Activated B cell treated with CpG ODN at 0.5 μM for 24 hours (primary cell): ENCODE measurements at regions not wholly inside any gene's neighbourhood (a gene's known extent, or its start where the extent isn't known, plus 50 kb on each side); places are given as distances from the start of the nearest gene placed in this dataset.

Experiments used
- ATAC-seq: fragments of 200-7000 bp; cut with Tn5 transposase; one replicate; pipeline ENCODE4 v1.10.0; 2021; ENCODE audit warnings: low read depth, mild to moderate bottlenecking, moderate library complexity
- CTCF ChIA-PET: fragments of 350-600 bp; sonication (Branson Sonifier 250); formaldehyde crosslinking; loops from one replicate; lab custom pipeline; 2021; ENCODE audit warnings: antibody characterized with exemption; lab: Charles Lee
- POLR2A ChIA-PET: fragments of 350-600 bp; sonication (Branson Sonifier 250); formaldehyde crosslinking; loops from one replicate; lab custom pipeline; 2021; ENCODE audit warnings: antibody characterized with exemption; lab: Charles Lee
- DNase-seq: peaks from one replicate; pipeline ENCODE4 v3.0.0; 2022
- H3K27ac Mint-ChIP-seq: one replicate; pipeline ENCODE4 v1.8.0; 2020; ENCODE audit warnings: mixed read lengths
- H3K27me3 Mint-ChIP-seq: one replicate; pipeline ENCODE4 v1.8.0; 2021; ENCODE audit warnings: mixed read lengths
- H3K36me3 Mint-ChIP-seq: one replicate; pipeline ENCODE4 v1.8.0; 2021; ENCODE audit warnings: low read depth, mixed read lengths
- H3K4me1 Mint-ChIP-seq: one replicate; pipeline ENCODE4 v1.8.0; 2021; ENCODE audit warnings: mixed read lengths
- H3K4me3 Mint-ChIP-seq: one replicate; pipeline ENCODE4 v1.8.0; 2020; ENCODE audit warnings: mild to moderate bottlenecking, mixed read lengths
- H3K9me3 Mint-ChIP-seq: one replicate; pipeline ENCODE4 v1.8.0; 2020; ENCODE audit warnings: mixed read lengths
- CTCF ChIP-seq: fragments of 200-600 bp; IDR thresholded peaks from one replicate; pipeline ENCODE4 v1.8.0; 2022; ENCODE audit warnings: antibody characterized with exemption, mild to moderate bottlenecking
- intact Hi-C: fragments of 100-400 bp; cut with micrococcal nuclease; formaldehyde crosslinking; loops from one replicate; pipeline ENCODE4 v1.15.1; 2024

- DNase-seq: no peak
- no peak overlapping the region for H3K4me3 Mint-ChIP-seq
- H3K27me3 Mint-ChIP-seq: peaks cover 12% of the 10 kb centered on the region
- H3K36me3 Mint-ChIP-seq: no peaks in the 10 kb centered on the region
- no peak for TF ChIP-seq CTCF
- H3K27ac Mint-ChIP-seq: no peak overlapping the region
- intact Hi-C loops: no loop called here
- no peaks in the 10 kb centered on the region for H3K9me3 Mint-ChIP-seq
- CTCF ChIA-PET: no interaction called here
- ATAC-seq: no peak
- POLR2A ChIA-PET: no interaction called here
- H3K4me1 Mint-ChIP-seq: no peaks in the 10 kb centered on the region
These were observed 137.5 kb upstream of the DAP start for GRCh38 chr5:10898514-10898913.

DNA sequence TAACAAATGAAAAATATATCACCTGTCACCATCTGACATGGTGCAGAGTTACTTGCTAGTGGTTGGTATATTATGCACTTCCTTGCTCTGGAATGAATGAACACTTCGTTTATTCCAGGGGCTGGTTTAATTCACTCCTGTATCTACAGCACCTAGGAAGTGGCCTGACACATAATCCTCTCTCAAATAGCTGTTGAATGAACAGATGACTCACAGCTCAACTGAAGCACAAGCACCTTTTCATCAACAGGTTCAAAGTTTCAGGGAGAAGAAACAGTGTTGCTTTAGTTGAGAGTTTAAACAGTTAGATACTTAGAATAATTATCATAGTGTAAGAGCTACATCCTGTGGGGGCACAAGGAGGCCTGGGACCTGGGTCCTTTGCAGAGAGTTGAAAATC is 135.0 kb upstream of the DAP start:
- ATAC-seq (no peak), DNase-seq (no peak)
- Mint-ChIP-seq H3K36me3 (no peaks in the 10 kb centered on the region), H3K27ac (no peak overlapping the region), H3K4me3 (no peak overlapping the region), H3K9me3 (peaks cover 3% of the 10 kb centered on the region), H3K27me3 (peaks cover 7% of the 10 kb centered on the region), H3K4me1 (no peaks in the 10 kb centered on the region)
- ChIA-PET CTCF (no interaction called here), POLR2A (no interaction called here)
- intact Hi-C loops: no loop called here
- TF ChIP-seq CTCF: no peak

DNA sequence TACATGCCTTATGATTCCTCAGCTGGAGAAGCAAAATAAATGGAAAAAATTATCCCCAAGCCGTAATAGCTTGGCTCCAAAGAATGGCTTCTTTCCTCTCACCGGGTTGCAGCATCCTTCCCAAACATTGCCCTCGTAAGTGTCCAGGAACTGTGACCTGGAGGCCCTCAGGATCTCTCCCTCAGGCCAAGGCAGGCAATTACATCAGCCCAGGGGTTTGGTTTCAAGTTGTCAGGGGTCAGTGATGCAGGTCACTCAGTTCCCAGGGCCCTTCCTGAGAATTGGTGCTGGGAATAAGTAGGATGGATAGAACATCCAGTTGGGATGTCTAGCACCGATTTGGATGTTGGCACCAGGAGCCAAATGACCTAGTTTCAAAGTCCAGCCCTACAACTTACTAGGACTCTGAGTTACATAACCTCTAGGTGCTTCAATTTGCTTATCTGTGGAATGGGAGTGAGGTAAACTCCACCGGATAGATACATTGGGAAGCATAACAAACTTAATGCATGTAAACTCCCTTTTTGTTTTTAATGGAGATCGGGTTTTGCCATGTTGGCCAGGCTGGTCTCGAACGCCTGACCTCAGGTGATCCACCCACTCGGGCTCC is 133.5 kb upstream of the DAP start:
- intact Hi-C loops: no loop called here
- Mint-ChIP-seq H3K27ac (no peak overlapping the region), H3K9me3 (peaks cover 5% of the 10 kb centered on the region), H3K27me3 (peaks cover 2% of the 10 kb centered on the region), H3K4me1 (no peaks in the 10 kb centered on the region), H3K36me3 (no peaks in the 10 kb centered on the region), H3K4me3 (no peak overlapping the region)
- ChIA-PET CTCF (no interaction called here), POLR2A (no interaction called here)
- TF ChIP-seq CTCF: no peak
- ATAC-seq (no peak), DNase-seq (no peak)

DNA sequence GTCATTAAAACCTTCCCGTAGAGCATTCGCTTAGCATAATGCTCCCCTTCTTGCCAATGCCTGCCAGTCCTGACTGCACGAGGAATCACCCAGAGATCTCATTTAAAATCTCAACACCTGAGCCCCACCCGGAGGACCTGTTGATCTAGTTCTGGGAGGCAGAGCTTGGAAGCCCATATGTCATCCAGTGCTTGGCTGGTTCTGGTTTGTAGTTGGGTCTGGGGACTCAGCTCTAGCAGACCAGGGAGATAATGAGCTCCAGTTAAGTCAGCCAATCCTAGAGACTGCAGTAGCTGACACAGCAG is 131.8 kb upstream of the DAP start:
- intact Hi-C loops: no loop called here
- Mint-ChIP-seq H3K4me3 (no peak overlapping the region), H3K36me3 (no peaks in the 10 kb centered on the region), H3K9me3 (peaks cover 5% of the 10 kb centered on the region), H3K27ac (no peak overlapping the region), H3K27me3 (peaks cover 2% of the 10 kb centered on the region), H3K4me1 (no peaks in the 10 kb centered on the region)
- ChIA-PET POLR2A (no interaction called here), CTCF (no interaction called here)
- ATAC-seq (no peak), DNase-seq (no peak)
- no peak for TF ChIP-seq CTCF

DNA sequence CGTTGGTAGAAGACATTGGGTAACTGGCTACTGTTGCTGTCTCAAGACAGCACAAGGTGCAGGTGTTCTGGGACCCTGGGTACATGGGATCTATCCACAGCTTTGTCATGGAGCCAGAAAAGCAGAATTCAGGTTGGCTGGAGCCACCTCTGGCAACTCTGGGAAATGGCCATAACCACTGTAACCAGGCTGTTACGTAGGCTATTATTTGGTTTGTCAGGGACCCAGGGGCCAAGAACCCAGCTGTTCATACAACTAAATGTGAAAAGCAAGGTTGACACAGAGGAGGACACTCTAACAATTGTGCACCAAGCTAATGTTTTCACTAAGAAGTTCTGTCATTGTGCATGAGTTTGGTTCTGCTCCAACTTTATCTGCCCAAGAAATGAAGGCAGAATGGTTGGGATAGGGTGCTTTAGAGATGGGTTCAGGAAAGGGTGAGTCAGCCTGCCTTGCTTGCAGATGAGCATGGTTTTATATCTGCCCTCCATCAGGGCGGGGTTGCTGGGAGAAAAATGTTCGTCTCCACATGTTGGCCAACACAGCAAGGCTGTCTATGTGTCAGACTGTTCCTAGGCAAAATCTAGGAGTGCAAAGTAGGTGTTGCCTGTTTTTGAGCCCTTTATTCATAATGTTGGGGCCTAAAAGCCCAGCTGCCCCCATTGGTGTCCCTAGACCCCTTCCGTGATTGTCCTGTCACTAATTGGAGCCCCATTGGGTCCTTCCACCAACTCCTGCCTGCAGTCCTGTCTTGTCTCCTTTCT is 131.3 kb upstream of the DAP start:
- ChIA-PET POLR2A (no interaction called here), CTCF (no interaction called here)
- DNase-seq: no peak
- peaks cover 2% of the 10 kb centered on the region for H3K27me3 Mint-ChIP-seq
- no peaks in the 10 kb centered on the region for H3K36me3 Mint-ChIP-seq
- no peak for TF ChIP-seq CTCF
- H3K4me1 Mint-ChIP-seq: no peaks in the 10 kb centered on the region
- ATAC-seq: no peak
- intact Hi-C loops: no loop called here
- H3K4me3 Mint-ChIP-seq: no peak overlapping the region
- H3K9me3 Mint-ChIP-seq: peaks cover 5% of the 10 kb centered on the region
- H3K27ac Mint-ChIP-seq: no peak overlapping the region
